Neural cell (in vitro differentiated cells): ENCODE measurements at regions not wholly inside any gene's neighbourhood (a gene's known extent, or its start where the extent isn't known, plus 50 kb on each side); places are given as distances from the start of the nearest gene placed in this dataset.

Experiments
- EP300 ChIP-seq: fragments of 450-650 bp; conservative IDR thresholded peaks from 2 replicates; pipeline ENCODE4 v1.6.1; 2014; ENCODE audit warnings: antibody characterized with exemption, mild to moderate bottlenecking, moderate library complexity; ENCODE audit not compliant: poor library complexity, severe bottlenecking
- EZH2 ChIP-seq: fragments of 200-600, 300-800 bp; shearing (Covaris generic), sonication (generic); IDR thresholded peaks from 2 replicates; pipeline ENCODE4 v1.6.1; 2014; ENCODE audit warnings: antibody characterized with exemption, low read length, borderline replicate concordance, mild to moderate bottlenecking; ENCODE audit not compliant: insufficient read depth, poor library complexity, severe bottlenecking
- MXI1 ChIP-seq: fragments of 450-650 bp; conservative IDR thresholded peaks from 2 replicates; pipeline ENCODE4 v1.6.1; 2014; ENCODE audit warnings: antibody characterized with exemption, mild to moderate bottlenecking; ENCODE audit not compliant: poor library complexity, severe bottlenecking

- TF ChIP-seq MXI1 (no peak), EZH2 (no peak), EP300 (no peak)
These were observed 987.9 kb downstream of the KCNMA1 start for GRCh38 chr10:76649723-76650127.
